Upper lobe of left lung (tissue), 6 donors: ENCODE measurements at regions not wholly inside any gene's neighbourhood (a gene's known extent, or its start where the extent isn't known, plus 50 kb on each side); places are given as distances from the start of the nearest gene placed in this dataset.

ENCODE experiments used
- ATAC-seq, 2 donors: fragments of 200-7000 bp; cut with Tn5 transposase; one replicate each; pipeline ENCODE4 v1.9.1; 2022; ENCODE audit warnings: mild to moderate bottlenecking in 2 of 2, moderate library complexity in 2 of 2; ENCODE audit not compliant: low FRiP score in 2 of 2
- DNase-seq, 2 donors: peaks; one replicate each; pipeline ENCODE4 v3.0.0-alpha.2; 2019 to 2020
- H3K27ac ChIP-seq, 4 donors: fragments of 200-600 bp; sonication (generic); one replicate each; pipeline ENCODE4 v1.5.1; 2016 to 2019
- H3K27me3 ChIP-seq, 4 donors: fragments of 200-600 bp; sonication (generic); one replicate each; pipeline ENCODE4 v1.5.1; 2017 to 2019
- H3K36me3 ChIP-seq, 4 donors: fragments of 200-600 bp; sonication (generic); one replicate each; pipeline ENCODE4 v1.5.1; 2016 to 2019
- H3K4me1 ChIP-seq, 4 donors: fragments of 200-600 bp; sonication (generic); one replicate each; pipeline ENCODE4 v1.5.1; 2018 to 2019
- H3K4me3 ChIP-seq, 4 donors: fragments of 200-600 bp; sonication (generic); one replicate each; pipeline ENCODE4 v1.5.1; 2017 to 2019; ENCODE audit warnings: mild to moderate bottlenecking in 2 of 4, moderate library complexity in 1 of 4
- H3K9me3 ChIP-seq, 4 donors: fragments of 200-600 bp; sonication (generic); one replicate each; pipeline ENCODE4 v1.5.1; 2018 to 2019
- CTCF ChIP-seq, 6 experiments: fragments of 450-650 bp in 4 of 6; fragments of 200-600 bp in 2 of 6; sonication (generic) in 2 of 6; IDR thresholded peaks; one replicate each; pipeline ENCODE4 v1.5.1; 2016 to 2019; ENCODE audit warnings: antibody characterized with exemption in 6 of 6
- EP300 ChIP-seq, 4 donors: sonication (generic); formaldehyde crosslinking; IDR thresholded peaks; one replicate each; pipeline ENCODE4 v1.5.1; 2017; ENCODE audit warnings: antibody characterized with exemption in 4 of 4, control low read depth in 2 of 4
- POLR2A ChIP-seq, 4 donors: fragments of 450-650 bp; IDR thresholded peaks; one replicate each; pipeline ENCODE4 v1.5.1; 2016 to 2017; ENCODE audit warnings: antibody characterized with exemption in 4 of 4, mild to moderate bottlenecking in 2 of 4
- POLR2AphosphoS5 ChIP-seq, 2 donors: sonication (generic); formaldehyde crosslinking; IDR thresholded peaks; one replicate each; pipeline ENCODE4 v1.5.1; 2017; ENCODE audit warnings: antibody characterized with exemption in 2 of 2
- WGBS, 2 donors: methylation state at CpG; one replicate each; pipeline ENCODE4 v1.1.5; 2017 to 2018; 5-methylcytosine and 5-hydroxymethylcytosine counted together
- donor health status: DM: no; HTN: no; CAD: no; lungs with moderate emphysema.
- donor health status: DM: no; HTN: yes; CAD: no; lungs with severe emphysema.

GRCh38 chr16:85505794-85506634 is 107.1 kb upstream of the GSE1 start:
- no peak overlapping the region for H3K27ac ChIP-seq
- no peaks in the 10 kb centered on the region for H3K27me3 ChIP-seq
- TF ChIP-seq EP300 (IDR thresholded peaks at IDR 0.05), result no peak
- no peak for TF ChIP-seq POLR2A (IDR thresholded peaks at IDR 0.05)
- TF ChIP-seq POLR2AphosphoS5 (IDR thresholded peaks at IDR 0.05), result no peak
- TF ChIP-seq CTCF (IDR thresholded peaks at IDR 0.05), result no peak
- no peaks in the 10 kb centered on the region for H3K36me3 ChIP-seq
- H3K4me1 ChIP-seq, result peaks cover 0 to 16% (median 2%) of the 10 kb centered on the region in 4 donors
- 70 to 76% methylated on average over 15 to 20 of the region's 20 CpGs for WGBS, 2 donors
- ATAC-seq (no peak), DNase-seq (no peak)
- no peak overlapping the region for H3K4me3 ChIP-seq
- H3K9me3 ChIP-seq, result no peaks in the 10 kb centered on the region

GRCh38 chr16:85506635-85506911 is 106.5 kb upstream of the GSE1 start:
- DNase-seq (no peak), ATAC-seq (no peak)
- H3K4me1 ChIP-seq, result peaks cover 0 to 16% (median 2%) of the 10 kb centered on the region in 4 donors
- 91 to 96% methylated on average over 8 of the region's 8 CpGs for whole genome bisulfite sequencing, 2 donors
- no peaks in the 10 kb centered on the region for H3K9me3 ChIP-seq
- no peaks in the 10 kb centered on the region for H3K27me3 ChIP-seq
- TF ChIP-seq EP300 (IDR thresholded peaks at IDR 0.05) (no peak), CTCF (IDR thresholded peaks at IDR 0.05) (no peak), POLR2A (IDR thresholded peaks at IDR 0.05) (no peak), POLR2AphosphoS5 (IDR thresholded peaks at IDR 0.05) (no peak)
- H3K36me3 ChIP-seq, result no peaks in the 10 kb centered on the region
- no peak overlapping the region for H3K27ac ChIP-seq
- no peak overlapping the region for H3K4me3 ChIP-seq

GRCh38 chr16:85507342-85507741 is 105.8 kb upstream of the GSE1 start:
- 69 to 74% methylated on average over 8 of the region's 8 CpGs for WGBS, 2 donors
- H3K27me3 ChIP-seq, result no peaks in the 10 kb centered on the region
- H3K4me1 ChIP-seq, result peaks cover 0 to 16% (median 2%) of the 10 kb centered on the region in 4 donors
- no peaks in the 10 kb centered on the region for H3K9me3 ChIP-seq
- DNase-seq (no peak), ATAC-seq (no peak)
- TF ChIP-seq POLR2AphosphoS5 (IDR thresholded peaks at IDR 0.05) (no peak), CTCF (IDR thresholded peaks at IDR 0.05) (no peak), POLR2A (IDR thresholded peaks at IDR 0.05) (no peak)
- H3K36me3 ChIP-seq, result no peaks in the 10 kb centered on the region
- H3K4me3 ChIP-seq, result no peak overlapping the region
- H3K27ac ChIP-seq, result no peak overlapping the region

- Histone ChIP-seq H3K36me3 (no peaks in the 10 kb centered on the region), H3K4me1 (peaks cover 0 to 18% (median 3%) of the 10 kb centered on the region in 4 donors), H3K4me3 (no peak overlapping the region), H3K27ac (no peak overlapping the region), H3K9me3 (no peaks in the 10 kb centered on the region), H3K27me3 (no peaks in the 10 kb centered on the region)
- WGBS, 2 donors, result 89 to 91% methylated on average over 6 to 10 of the region's 10 CpGs
- ATAC-seq, result no peak
- no peak for DNase-seq
- TF ChIP-seq CTCF (IDR thresholded peaks at IDR 0.05), result no peak
- TF ChIP-seq POLR2AphosphoS5 (IDR thresholded peaks at IDR 0.05), result no peak
These were observed 104.7 kb upstream of the GSE1 start for GRCh38 chr16:85508388-85508787.

GRCh38 chr16:85508993-85509392 is 104.1 kb upstream of the GSE1 start:
- H3K4me1 ChIP-seq, result peaks cover 3 to 24% (median 9%) of the 10 kb centered on the region in 4 donors
- no peak for DNase-seq
- no peak for ATAC-seq
- H3K27ac ChIP-seq, result no peak overlapping the region
- no peak for TF ChIP-seq POLR2A (IDR thresholded peaks at IDR 0.05)
- no peak for TF ChIP-seq POLR2AphosphoS5 (IDR thresholded peaks at IDR 0.05)
- TF ChIP-seq EP300 (IDR thresholded peaks at IDR 0.05), result no peak
- no peak for TF ChIP-seq CTCF (IDR thresholded peaks at IDR 0.05)
- H3K9me3 ChIP-seq, result no peaks in the 10 kb centered on the region
- H3K27me3 ChIP-seq, result no peaks in the 10 kb centered on the region
- no peaks in the 10 kb centered on the region for H3K36me3 ChIP-seq
- no peak overlapping the region for H3K4me3 ChIP-seq
- 88 to 90% methylated on average over 15 of the region's 15 CpGs for WGBS, 2 donors
